Activated CD4-positive, alpha-beta T cell treated with anti-CD3 and anti-CD28 coated beads for 48 hours (primary cell): ENCODE measurements at regions not wholly inside any gene's neighbourhood (a gene's known extent, or its start where the extent isn't known, plus 50 kb on each side); places are given as distances from the start of the nearest gene placed in this dataset.

ENCODE experiments used
- DNase-seq: peaks from one replicate; pipeline ENCODE4 v3.0.0-alpha.2; 2020

- DNase-seq: no peak
These were observed 466.1 kb downstream of the C4orf33 start for GRCh38 chr4:129561886-129562671.

- DNase-seq: no peak
These were observed 469.3 kb downstream of the C4orf33 start for GRCh38 chr4:129565214-129565613.

- no peak for DNase-seq
These were observed 474.4 kb downstream of the C4orf33 start for GRCh38 chr4:129570326-129570725.

- DNase-seq: no peak
These were observed 482.4 kb downstream of the C4orf33 start for GRCh38 chr4:129578336-129578735.

- DNase-seq: no peak
These were observed 485.4 kb downstream of the C4orf33 start for GRCh38 chr4:129581305-129581704.

- DNase-seq: no peak
These were observed 487.9 kb downstream of the C4orf33 start for GRCh38 chr4:129583868-129584267.

GRCh38 chr4:129598582-129598981 lies 502.6 kb downstream of the C4orf33 start:
- no peak for DNase-seq

- no peak for DNase-seq
These were observed 504.9 kb downstream of the C4orf33 start for GRCh38 chr4:129600898-129601297.

GRCh38 chr4:129602447-129602846 lies 506.5 kb downstream of the C4orf33 start:
- no peak for DNase-seq

GRCh38 chr4:129603241-129603931 lies 507.4 kb downstream of the C4orf33 start:
- DNase-seq: no peak

GRCh38 chr4:129604632-129605255 lies 508.8 kb downstream of the C4orf33 start:
- DNase-seq: no peak

GRCh38 chr4:129614611-129615010 lies 518.7 kb downstream of the C4orf33 start:
- DNase-seq: no peak

GRCh38 chr4:129622566-129622965 lies 526.6 kb downstream of the C4orf33 start:
- DNase-seq: no peak

GRCh38 chr4:129623233-129623875 lies 527.4 kb downstream of the C4orf33 start:
- DNase-seq: no peak

- DNase-seq: peak; percentile 60
These were observed 545.2 kb downstream of the C4orf33 start for GRCh38 chr4:129641179-129641578.

GRCh38 chr4:129645461-129645860 lies 549.5 kb downstream of the C4orf33 start:
- no peak for DNase-seq

GRCh38 chr4:129668092-129668491 lies 572.1 kb downstream of the C4orf33 start:
- no peak for DNase-seq

- no peak for DNase-seq
These were observed 577.0 kb downstream of the C4orf33 start for GRCh38 chr4:129672941-129673340.

GRCh38 chr4:129675036-129675435 lies 579.1 kb downstream of the C4orf33 start:
- DNase-seq: no peak

GRCh38 chr4:129676934-129677333 lies 581.0 kb downstream of the C4orf33 start:
- DNase-seq: no peak

- DNase-seq: no peak
These were observed 586.6 kb downstream of the C4orf33 start for GRCh38 chr4:129682586-129682985.

- DNase-seq: no peak
These were observed 612.0 kb downstream of the C4orf33 start for GRCh38 chr4:129707949-129708348.

- DNase-seq: no peak
These were observed 612.8 kb downstream of the C4orf33 start for GRCh38 chr4:129708784-129709183.
